Natural killer cell (primary cell): ENCODE measurements at regions not wholly inside any gene's neighbourhood (a gene's known extent, or its start where the extent isn't known, plus 50 kb on each side); places are given as distances from the start of the nearest gene placed in this dataset.

Experiments
- ATAC-seq, 3 donors: fragments of 150-1000 bp in 2 of 3; fragments of 200-7000 bp in 1 of 3; cut with Tn5 transposase; 1 replicate in 1 of 3; 2 replicates in 2 of 3; pipeline ENCODE4 v1.10.0; 2021; ENCODE audit warnings: mild to moderate bottlenecking in 2 of 3, moderate library complexity in 2 of 3
- DNase-seq, 2 donors: peaks; one replicate each; pipeline versions ENCODE4 v3.0.0 to v3.0.0-alpha.2; 2013 to 2021; ENCODE audit warnings: mixed read lengths in 1 of 2
- H3K27ac ChIP-seq: one replicate; pipeline ENCODE4 v1.5.1; 2013; ENCODE audit warnings: mild to moderate bottlenecking, low read length
- H3K27me3 ChIP-seq: one replicate; pipeline ENCODE4 v1.6.1; 2013; ENCODE audit warnings: low read length; ENCODE audit not compliant: control insufficient read depth, insufficient read depth
- H3K36me3 ChIP-seq: one replicate; pipeline ENCODE4 v1.6.1; 2013; ENCODE audit warnings: low read length; ENCODE audit not compliant: control insufficient read depth, insufficient read depth
- H3K4me1 ChIP-seq: one replicate; pipeline ENCODE4 v1.6.1; 2013; ENCODE audit warnings: low read length; ENCODE audit not compliant: control insufficient read depth, insufficient read depth
- H3K4me3 ChIP-seq: one replicate; pipeline ENCODE4 v1.5.1; 2013; ENCODE audit warnings: low read length
- H3K9me3 ChIP-seq: one replicate; pipeline ENCODE4 v1.6.1; 2013; ENCODE audit warnings: low read length; ENCODE audit not compliant: control insufficient read depth, insufficient read depth
- H3K27ac Mint-ChIP-seq, 2 donors: one replicate each; pipeline ENCODE4 v1.8.0; 2022; ENCODE audit warnings: mild to moderate bottlenecking in 2 of 2, mixed read lengths in 2 of 2, moderate library complexity in 1 of 2
- H3K27me3 Mint-ChIP-seq, 2 donors: one replicate each; pipeline ENCODE4 v1.8.0; 2022; ENCODE audit warnings: low read depth in 2 of 2, mixed read lengths in 2 of 2
- H3K36me3 Mint-ChIP-seq: one replicate; pipeline ENCODE4 v1.8.0; 2022; ENCODE audit warnings: mixed read lengths
- H3K4me1 Mint-ChIP-seq, 2 donors: one replicate each; pipeline ENCODE4 v1.8.0; 2022; ENCODE audit warnings: mixed read lengths in 2 of 2
- H3K4me3 Mint-ChIP-seq: one replicate; pipeline ENCODE4 v1.8.0; 2022; ENCODE audit warnings: mild to moderate bottlenecking, moderate library complexity, mixed read lengths
- H3K9me3 Mint-ChIP-seq, 2 donors: one replicate each; pipeline ENCODE4 v1.8.0; 2022; ENCODE audit warnings: mixed read lengths in 2 of 2
- CTCF ChIP-seq: fragments of 200-600 bp; IDR thresholded peaks from one replicate; pipeline ENCODE4 v1.8.0; 2022; ENCODE audit warnings: antibody characterized with exemption
- WGBS: methylation state at CpG from one replicate; pipeline ENCODE4 v1.1.7; 2013; ENCODE audit warnings: missing lambda C conversion rate; ENCODE audit not compliant: insufficient coverage; 5-methylcytosine and 5-hydroxymethylcytosine counted together
- intact Hi-C: fragments of 100-400 bp; cut with micrococcal nuclease; formaldehyde crosslinking; loops from one replicate; pipeline ENCODE4 v1.14.2; 2022

DNA sequence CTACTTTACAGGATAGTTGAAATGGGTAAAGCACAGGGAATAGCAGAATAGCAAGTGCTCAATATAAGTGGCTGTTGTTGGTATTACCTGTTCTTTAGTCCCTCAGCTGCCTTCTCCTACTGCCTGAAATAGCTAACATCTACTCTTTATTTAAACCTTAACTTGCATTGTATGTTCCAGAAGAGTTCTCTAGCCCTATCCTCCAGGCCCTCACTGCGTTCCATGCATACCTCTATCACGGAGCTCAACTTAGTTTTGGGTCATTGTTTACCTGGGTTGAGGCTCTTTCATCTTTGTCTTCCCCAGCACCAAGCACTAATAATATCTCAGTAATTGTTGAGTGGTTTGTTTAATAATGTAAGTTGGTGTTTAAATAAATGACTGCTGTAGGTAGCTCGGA lies 242.2 kb upstream of the FANCL start:
- Mint-ChIP-seq H3K36me3 (no peaks in the 10 kb centered on the region), H3K27me3 (no peaks in the 10 kb centered on the region)
- WGBS, result 91% methylated on average over 3 of the region's 3 CpGs

DNA sequence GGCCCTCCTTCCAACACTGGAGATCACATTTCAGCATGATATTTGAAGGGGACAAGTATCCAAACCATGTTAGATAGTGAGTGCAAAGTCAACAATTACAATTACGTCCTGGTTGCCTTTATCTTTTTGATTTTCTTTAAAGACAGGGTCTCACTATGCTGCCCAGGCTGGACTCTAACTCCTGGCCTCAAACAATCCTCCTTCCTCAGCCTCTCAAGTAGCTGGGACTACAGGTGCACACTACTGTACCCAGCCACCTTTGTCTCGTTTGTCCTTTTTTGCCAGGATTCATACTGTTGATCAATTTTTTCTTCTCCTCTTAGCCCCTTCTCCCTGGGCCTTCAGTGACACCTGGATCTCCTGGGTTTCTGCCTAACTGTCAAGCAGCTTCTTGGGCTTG lies 240.5 kb upstream of the FANCL start:
- 78% methylated on average over 2 of the region's 2 CpGs for WGBS
- no peaks in the 10 kb centered on the region for H3K9me3 ChIP-seq
- no peak for TF ChIP-seq CTCF
- Mint-ChIP-seq H3K4me3 (no peak overlapping the region), H3K27me3 (no peaks in the 10 kb centered on the region), H3K4me1 (no peaks in the 10 kb centered on the region), H3K27ac (no peak overlapping the region), H3K9me3 (no peaks in the 10 kb centered on the region), H3K36me3 (no peaks in the 10 kb centered on the region)
- H3K27me3 ChIP-seq, result no peaks in the 10 kb centered on the region
- no peaks in the 10 kb centered on the region for H3K4me1 ChIP-seq
- no peak for ATAC-seq
- H3K27ac ChIP-seq, result no peak overlapping the region
- no peaks in the 10 kb centered on the region for H3K36me3 ChIP-seq
- no peak overlapping the region for H3K4me3 ChIP-seq
- no peak for DNase-seq
- intact Hi-C loops, result no loop called here

More for the DNA sequence above, 242.2 kb upstream of the FANCL start:
- Histone ChIP-seq H3K4me3 (no peak overlapping the region), H3K4me1 (no peaks in the 10 kb centered on the region), H3K36me3 (no peaks in the 10 kb centered on the region), H3K27me3 (no peaks in the 10 kb centered on the region), H3K27ac (no peak overlapping the region), H3K9me3 (no peaks in the 10 kb centered on the region)
- Mint-ChIP-seq H3K4me1 (no peaks in the 10 kb centered on the region), H3K9me3 (peaks cover 0 to 5% of the 10 kb centered on the region in 2 donors), H3K27ac (no peak overlapping the region), H3K4me3 (no peak overlapping the region)
- intact Hi-C loops, result no loop called here
- ATAC-seq (no peak), DNase-seq (no peak)
- TF ChIP-seq CTCF, result no peak

GRCh38 chr2:58480141-58480540 lies 239.0 kb upstream of the FANCL start:
- Histone ChIP-seq H3K36me3 (no peaks in the 10 kb centered on the region), H3K27ac (no peak overlapping the region), H3K4me1 (no peaks in the 10 kb centered on the region), H3K27me3 (no peaks in the 10 kb centered on the region), H3K4me3 (no peak overlapping the region), H3K9me3 (no peaks in the 10 kb centered on the region)
- no peak for TF ChIP-seq CTCF
- Mint-ChIP-seq H3K27ac (no peak overlapping the region), H3K4me1 (no peaks in the 10 kb centered on the region), H3K36me3 (no peaks in the 10 kb centered on the region), H3K9me3 (no peaks in the 10 kb centered on the region), H3K4me3 (no peak overlapping the region), H3K27me3 (no peaks in the 10 kb centered on the region)
- intact Hi-C loops, result no loop called here
- ATAC-seq (no peak), DNase-seq (no peak)
- 100% methylated on average over 2 of the region's 2 CpGs for WGBS

DNA sequence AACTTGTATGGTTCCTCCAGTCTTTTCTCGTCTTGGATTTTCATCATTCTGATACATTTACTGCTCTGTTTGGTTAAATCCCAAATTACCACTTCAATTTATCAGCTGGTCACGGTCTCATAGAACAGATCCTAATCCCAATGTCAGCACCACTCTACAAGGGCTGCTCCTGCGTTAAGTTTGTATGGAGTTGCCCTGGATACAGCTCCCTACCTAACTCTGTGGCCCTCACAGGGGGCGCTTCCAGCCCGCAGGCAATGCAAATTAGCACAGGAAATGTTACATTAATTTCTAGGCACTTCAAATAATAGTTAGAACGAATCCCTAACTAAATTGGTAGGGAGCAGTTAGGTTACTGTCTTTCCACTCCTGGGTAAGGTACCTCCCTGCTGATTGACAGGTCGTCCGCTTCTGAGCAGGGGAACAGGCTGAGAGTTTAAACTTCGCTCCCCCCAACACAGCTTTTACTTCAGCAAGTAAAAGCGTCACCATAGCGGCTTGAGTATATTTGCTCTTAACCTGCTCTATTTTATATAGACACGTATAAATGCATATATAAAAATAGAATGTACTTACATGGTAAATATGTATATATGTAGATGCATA lies 238.5 kb upstream of the FANCL start:
- H3K4me1 ChIP-seq, result no peaks in the 10 kb centered on the region
- Mint-ChIP-seq H3K27me3 (no peaks in the 10 kb centered on the region), H3K4me3 (no peak overlapping the region), H3K9me3 (no peaks in the 10 kb centered on the region), H3K27ac (no peak overlapping the region), H3K4me1 (no peaks in the 10 kb centered on the region), H3K36me3 (no peaks in the 10 kb centered on the region)
- TF ChIP-seq CTCF, result no peak
- intact Hi-C loops, result no loop called here
- no peak for ATAC-seq
- DNase-seq, result no peak
- no peak overlapping the region for H3K27ac ChIP-seq
- no peak overlapping the region for H3K4me3 ChIP-seq
- no peaks in the 10 kb centered on the region for H3K27me3 ChIP-seq
- H3K36me3 ChIP-seq, result no peaks in the 10 kb centered on the region
- 91% methylated on average over 9 of the region's 12 CpGs for WGBS
- no peaks in the 10 kb centered on the region for H3K9me3 ChIP-seq
